LHCN-M2 (cell line): ENCODE measurements at regions not wholly inside any gene's neighbourhood (a gene's known extent, or its start where the extent isn't known, plus 50 kb on each side); places are given as distances from the start of the nearest gene placed in this dataset.

Experiments
- DNase-seq: peaks from one replicate; pipeline ENCODE4 v3.0.0-alpha.2; 2012; ENCODE audit warnings: low read depth

DNA sequence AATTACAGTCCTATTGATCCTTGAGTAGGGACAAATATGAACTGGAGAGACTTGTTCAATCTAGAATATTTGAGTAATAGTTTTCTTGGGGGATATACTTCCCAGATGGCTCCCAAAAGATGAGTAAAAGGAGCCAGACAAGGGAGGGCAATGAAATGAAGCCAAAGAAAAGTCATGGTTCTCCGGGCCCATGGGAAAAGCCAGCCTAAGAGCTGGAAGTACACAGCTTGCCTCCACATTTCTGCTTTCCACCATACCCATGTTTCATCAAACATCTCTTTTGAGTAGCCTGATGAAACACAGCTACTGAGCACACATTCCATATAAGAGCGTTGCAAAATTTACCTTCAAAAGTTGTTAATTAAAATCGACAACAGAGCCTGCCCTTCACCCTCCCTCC is 535.0 kb upstream of the FZD8 start:
- no peak for DNase-seq

DNA sequence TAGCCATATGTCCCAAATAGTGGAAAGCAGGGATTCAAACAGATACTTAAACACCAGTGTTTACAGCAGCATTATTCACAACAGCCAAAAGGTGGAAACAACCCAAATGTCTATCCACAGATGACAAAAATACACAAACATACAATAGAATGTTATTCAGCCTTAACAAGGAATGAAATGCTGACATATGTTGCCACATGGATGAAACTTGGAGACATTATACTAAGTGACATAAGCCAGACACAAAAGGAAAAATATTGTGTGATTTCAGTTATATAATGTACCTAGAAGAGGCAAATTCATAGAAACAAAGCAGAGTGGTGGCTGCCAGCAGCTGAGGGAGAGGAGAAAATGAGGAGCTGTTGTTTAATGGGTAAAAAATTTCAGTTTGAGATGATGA is 533.9 kb upstream of the FZD8 start:
- no peak for DNase-seq

- no peak for DNase-seq
Observed at GRCh38 chr10:36173364-36173763, 531.3 kb upstream of the FZD8 start.

DNA sequence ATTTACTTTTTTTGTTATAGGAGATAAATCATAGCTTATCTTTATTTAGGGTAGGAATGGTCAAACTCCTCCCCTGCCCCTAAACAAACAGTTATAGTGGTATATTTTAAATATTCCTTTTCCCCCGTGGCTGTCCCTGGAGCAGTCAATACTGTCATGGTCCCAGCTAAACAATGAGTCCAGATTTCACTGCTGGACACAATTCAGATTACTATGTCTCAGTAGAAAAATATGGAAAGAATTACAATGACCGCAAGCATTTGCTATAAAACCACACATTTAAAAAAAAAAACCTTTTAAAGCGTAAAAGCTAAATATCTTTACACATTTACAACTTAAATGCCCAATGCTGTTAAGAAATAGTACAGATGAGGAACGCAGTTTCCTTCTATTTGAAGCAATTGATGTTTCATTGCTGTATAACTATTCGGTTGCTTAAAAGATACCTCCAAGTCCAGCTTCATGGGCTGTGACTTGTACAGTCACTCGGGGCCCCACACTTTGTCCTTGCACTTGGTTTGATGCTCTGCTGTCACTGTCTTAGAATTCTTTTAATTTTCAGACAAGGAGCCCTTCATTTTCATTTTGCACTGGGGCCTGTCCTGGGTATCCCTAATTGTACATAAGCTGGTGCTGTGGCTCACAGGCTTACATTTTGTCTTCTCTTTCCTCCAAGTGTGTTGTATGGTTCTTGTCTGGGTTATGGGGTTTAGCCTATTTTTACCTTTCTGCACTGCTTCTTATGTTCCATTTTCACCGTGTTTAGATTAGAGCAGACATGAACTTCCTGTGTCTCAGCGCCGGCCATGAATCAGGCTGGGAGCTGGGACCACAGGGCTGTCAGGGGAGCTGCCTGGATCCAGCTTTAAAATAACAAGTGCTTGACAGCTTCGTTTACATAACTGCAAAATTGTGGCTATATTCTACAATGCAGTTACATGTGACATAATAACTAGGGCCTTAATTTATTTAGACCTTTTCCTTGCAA is 530.2 kb upstream of the FZD8 start:
- DNase-seq, result peak; percentile 73

- peak; percentile 19 for DNase-seq
Observed at GRCh38 chr10:36171556-36171952, 529.5 kb upstream of the FZD8 start.

DNA sequence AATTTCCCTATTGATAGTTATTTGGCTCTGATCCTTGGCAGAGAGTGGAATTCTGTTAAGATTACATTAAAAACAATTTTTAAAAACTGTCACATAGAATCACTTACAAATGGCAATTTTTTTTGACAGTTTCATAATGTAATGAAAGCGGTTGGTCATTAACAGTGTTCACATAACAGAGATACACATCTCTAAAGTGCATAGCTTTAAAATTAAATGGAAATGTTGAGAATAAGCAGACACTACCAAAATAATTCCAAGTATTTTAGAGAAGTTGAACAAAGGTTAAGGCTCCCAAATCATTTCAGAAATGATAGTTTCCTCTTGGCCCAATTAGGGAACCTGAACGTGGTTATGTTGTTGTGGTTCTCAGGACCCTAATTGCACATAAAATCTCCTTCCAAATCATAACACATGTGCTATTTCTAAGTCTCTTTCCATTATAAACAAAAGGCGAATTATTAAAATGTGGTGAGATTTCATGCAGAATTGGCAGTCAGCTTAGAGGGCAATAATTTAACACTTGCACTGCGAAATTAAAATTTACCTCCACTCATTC is 528.9 kb upstream of the FZD8 start:
- no peak for DNase-seq

DNA sequence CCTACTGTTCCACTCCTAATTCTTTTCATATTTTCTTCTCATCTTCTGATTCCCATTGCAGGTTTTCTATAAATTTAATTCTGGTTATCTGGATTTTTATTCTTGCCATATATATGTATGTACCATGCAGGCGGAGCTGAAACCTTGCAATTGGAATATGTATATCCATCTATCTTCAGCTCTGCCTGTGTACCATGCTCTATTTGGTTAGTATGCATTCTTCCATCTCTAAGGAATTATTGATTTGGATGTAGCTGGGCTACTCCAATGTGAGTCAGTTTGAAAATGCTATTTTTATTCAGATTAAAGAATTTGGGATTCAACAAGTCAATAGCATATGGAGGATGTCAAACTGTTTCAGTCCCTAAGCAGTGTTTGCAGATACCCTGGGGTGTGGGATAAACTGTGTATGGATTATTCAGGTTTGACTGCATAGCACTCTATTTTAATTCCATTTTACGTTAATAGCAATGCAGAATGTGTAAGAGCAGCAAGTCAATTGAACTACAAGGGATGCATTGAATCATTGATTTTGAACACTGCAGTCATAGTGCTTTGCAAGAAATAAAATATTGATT is 528.1 kb upstream of the FZD8 start:
- no peak for DNase-seq

GRCh38 chr10:36168777-36169176 is 526.7 kb upstream of the FZD8 start:
- no peak for DNase-seq

GRCh38 chr10:36164556-36165504 is 522.7 kb upstream of the FZD8 start:
- no peak for DNase-seq

GRCh38 chr10:36163827-36164226 is 521.7 kb upstream of the FZD8 start:
- no peak for DNase-seq

GRCh38 chr10:36157486-36157885 is 515.4 kb upstream of the FZD8 start:
- DNase-seq, result no peak

- peak; percentile 9 for DNase-seq
Observed at GRCh38 chr10:36148207-36148606, 506.1 kb upstream of the FZD8 start.

DNA sequence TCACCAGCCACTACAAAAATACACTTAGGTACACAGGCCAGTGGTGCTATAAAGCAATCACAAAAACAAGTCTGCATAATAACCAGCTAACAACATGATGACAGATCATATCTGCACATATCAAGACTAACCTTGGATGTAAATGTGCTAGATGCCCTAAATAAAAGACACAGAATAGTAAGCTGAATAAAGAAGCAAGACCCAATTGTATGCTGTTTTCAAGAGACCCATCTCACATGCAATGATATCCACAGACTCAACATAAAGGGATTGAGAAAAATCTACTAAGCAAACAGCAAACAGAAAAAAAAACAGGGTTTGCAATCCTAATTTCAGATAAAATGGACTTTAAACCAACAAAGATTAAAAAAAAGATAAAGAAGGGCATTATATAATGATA is 505.4 kb upstream of the FZD8 start:
- DNase-seq, result no peak

DNA sequence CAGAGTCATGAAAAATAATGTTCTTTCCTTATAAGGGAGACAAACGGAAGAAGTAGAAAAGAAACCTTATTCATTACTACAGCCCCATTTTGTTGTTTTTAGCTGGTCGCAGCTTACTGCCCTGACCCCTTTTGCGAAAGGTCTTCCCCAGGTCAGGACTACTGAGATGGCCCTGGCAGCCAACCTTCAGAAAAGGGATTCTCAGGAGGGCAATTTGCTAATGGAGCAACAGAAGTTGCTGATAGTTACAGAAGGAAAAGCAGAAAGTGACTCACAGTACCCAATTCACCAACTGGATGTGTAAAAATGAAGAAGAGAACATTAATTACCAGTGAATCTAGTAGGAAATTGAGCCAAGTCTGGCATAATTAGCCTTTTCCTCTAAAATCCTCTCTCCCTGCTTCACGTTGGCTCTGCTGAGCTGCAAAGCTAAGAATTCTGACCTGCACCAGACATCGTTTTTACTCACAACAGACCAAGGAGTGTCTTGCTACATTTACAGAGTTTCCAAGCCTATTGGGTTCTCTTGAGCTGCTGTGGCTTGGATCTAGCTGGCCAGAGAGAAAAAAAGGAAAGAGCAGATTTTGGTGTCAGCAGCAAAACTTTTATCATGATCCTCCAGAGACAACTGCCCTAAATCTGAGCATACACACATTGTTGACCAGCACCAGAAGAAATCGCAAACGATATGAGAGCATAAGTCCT is 499.9 kb upstream of the FZD8 start:
- DNase-seq, result no peak

GRCh38 chr10:36129051-36129450 is 487.0 kb upstream of the FZD8 start:
- DNase-seq, result no peak

DNA sequence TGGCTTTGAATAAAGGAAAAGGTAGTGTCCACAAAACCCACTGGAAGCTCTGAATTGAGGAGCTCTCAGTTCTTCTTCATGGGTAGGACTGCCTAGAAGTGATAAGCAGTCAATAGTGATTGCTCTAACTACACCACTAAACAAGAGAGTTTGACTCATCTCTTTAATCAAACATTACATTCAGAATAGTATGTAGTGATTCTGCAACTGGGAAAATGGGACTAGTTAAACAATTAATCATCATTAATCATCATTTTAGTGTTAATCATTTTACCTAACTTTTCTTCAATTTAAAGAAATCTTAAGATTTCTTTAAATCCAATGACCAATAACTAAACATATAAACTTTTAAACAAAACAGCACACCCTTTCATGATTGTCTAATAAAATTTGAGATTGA is 484.0 kb upstream of the FZD8 start:
- DNase-seq, result no peak

GRCh38 chr10:36119455-36119854 is 477.4 kb upstream of the FZD8 start:
- no peak for DNase-seq

GRCh38 chr10:36118314-36118713 is 476.2 kb upstream of the FZD8 start:
- no peak for DNase-seq

- DNase-seq, result no peak
Observed at GRCh38 chr10:36117890-36118289, 475.8 kb upstream of the FZD8 start.

DNA sequence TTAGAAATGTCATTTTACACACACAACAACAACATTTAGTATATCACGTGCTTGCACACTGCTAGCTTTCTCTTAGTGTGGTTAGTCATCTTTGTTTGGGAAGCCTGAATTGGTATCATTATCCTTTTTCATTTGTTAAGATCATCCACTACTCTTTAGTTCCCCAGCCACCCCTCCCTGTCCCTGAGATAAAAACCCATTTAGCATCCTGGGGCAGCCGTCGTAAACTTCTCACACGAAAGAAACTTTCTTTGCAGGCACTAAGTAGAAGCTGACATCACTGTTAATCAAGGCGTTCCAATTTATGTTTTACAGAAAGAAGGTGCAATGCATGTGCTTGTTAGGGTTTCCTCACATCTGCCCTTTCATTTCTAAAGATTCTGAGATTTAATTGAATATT is 475.1 kb upstream of the FZD8 start:
- no peak for DNase-seq

DNA sequence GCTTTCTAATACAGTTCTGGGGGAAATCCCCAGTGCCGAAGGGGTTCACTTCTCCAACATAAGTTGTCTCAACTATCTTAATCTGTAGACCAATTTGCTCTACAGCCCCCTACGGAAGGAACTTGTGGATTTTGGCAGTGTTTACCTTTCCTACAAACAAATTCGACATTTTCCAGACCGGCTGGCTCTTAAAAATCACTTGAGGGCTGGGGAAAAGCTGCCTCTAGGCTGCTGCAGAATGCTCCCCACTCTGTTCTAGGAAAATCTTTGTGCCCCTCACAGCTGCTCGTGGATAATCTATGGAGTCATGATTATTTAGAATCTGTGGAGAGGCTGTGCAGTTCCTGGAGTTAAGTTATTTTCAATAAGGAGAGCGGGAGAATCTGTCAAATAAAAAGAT is 474.6 kb upstream of the FZD8 start:
- DNase-seq, result no peak
